LNCaP clone FGC (cell line): ENCODE measurements at regions not wholly inside any gene's neighbourhood (a gene's known extent, or its start where the extent isn't known, plus 50 kb on each side); places are given as distances from the start of the nearest gene placed in this dataset.

ENCODE experiments used
- DNase-seq: peaks from one replicate; pipeline ENCODE4 v3.0.0-alpha.2; 2011; ENCODE audit warnings: low read depth
- H3K4me3 ChIP-seq: 2 replicates; pipeline ENCODE4 v1.5.1; 2011; ENCODE audit warnings: mild to moderate bottlenecking, low read depth, low read length, control low read depth
- TF ChIP-seq, protein P1 (sequence below): IDR thresholded peaks from 2 replicates; pipeline ENCODE4 v1.5.1; 2012; ENCODE audit warnings: mild to moderate bottlenecking; ENCODE audit not compliant: control insufficient read depth, insufficient read depth; ENCODE audit errors: extremely low read depth

DNA sequence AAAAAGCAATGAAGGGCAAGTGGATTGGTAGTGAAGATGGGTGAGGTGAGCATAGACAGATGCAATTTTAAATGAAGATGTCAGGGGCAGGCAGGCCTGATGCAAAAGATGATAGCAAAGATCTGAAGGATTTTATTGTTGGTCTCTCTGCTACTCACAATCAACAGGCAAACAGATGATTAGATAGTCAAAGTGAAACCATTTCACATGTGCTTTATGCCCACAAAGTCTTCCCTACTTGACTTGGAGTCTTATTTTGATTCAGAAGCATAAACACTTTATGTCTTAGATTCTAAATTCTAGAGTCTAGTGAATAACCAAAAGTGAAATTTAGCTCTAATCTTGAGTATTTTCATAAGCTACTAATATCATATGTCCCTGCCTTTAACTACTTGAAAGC is 153.8 kb upstream of the HNRNPA3 start:
- no peak overlapping the region for H3K4me3 ChIP-seq
- no peak for DNase-seq
- TF ChIP-seq, protein P1, sequence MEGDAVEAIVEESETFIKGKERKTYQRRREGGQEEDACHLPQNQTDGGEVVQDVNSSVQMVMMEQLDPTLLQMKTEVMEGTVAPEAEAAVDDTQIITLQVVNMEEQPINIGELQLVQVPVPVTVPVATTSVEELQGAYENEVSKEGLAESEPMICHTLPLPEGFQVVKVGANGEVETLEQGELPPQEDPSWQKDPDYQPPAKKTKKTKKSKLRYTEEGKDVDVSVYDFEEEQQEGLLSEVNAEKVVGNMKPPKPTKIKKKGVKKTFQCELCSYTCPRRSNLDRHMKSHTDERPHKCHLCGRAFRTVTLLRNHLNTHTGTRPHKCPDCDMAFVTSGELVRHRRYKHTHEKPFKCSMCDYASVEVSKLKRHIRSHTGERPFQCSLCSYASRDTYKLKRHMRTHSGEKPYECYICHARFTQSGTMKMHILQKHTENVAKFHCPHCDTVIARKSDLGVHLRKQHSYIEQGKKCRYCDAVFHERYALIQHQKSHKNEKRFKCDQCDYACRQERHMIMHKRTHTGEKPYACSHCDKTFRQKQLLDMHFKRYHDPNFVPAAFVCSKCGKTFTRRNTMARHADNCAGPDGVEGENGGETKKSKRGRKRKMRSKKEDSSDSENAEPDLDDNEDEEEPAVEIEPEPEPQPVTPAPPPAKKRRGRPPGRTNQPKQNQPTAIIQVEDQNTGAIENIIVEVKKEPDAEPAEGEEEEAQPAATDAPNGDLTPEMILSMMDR, result no peak

DNA sequence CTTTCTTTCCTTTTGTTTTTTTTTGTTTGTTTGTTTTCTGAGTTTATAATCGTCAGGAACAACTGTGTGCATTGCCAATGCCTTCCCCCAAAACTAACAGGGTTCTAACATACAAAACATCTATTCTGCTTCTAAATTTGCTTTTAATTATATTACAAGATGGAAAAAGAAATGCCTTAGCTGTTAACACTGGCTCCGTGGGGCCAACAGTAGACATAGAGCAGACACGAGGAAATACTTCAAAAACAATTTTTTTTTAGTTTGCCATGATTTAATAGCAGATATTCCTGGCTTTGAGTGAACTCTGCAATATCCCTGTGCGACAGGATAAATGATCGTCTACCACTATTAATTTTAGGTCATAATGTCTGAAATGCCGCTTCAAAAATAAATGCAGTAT is 153.3 kb upstream of the HNRNPA3 start:
- DNase-seq, result no peak
- TF ChIP-seq, protein P1, result no peak
- no peak overlapping the region for H3K4me3 ChIP-seq

DNA sequence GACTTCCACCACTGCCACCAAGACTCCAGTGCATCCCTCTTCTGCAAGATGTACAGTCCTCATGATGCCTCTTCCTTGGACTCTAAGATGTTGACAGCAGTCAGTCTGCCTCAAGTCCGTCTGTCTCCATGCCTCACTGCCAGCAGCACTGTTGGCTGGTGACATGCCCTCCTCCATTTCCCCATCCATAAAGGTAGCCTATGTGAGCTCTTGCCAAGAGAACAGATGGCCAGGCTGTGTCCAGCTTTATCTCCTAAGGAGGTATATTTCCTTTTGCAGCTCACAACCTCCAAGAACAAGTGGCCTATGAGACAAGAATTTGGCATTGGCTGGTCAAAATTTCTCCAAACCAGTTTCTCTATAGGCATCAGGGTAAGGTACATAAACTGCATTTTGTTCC is 149.3 kb upstream of the HNRNPA3 start:
- TF ChIP-seq, protein P1, result no peak
- no peak for DNase-seq
- H3K4me3 ChIP-seq, result no peak overlapping the region

DNA sequence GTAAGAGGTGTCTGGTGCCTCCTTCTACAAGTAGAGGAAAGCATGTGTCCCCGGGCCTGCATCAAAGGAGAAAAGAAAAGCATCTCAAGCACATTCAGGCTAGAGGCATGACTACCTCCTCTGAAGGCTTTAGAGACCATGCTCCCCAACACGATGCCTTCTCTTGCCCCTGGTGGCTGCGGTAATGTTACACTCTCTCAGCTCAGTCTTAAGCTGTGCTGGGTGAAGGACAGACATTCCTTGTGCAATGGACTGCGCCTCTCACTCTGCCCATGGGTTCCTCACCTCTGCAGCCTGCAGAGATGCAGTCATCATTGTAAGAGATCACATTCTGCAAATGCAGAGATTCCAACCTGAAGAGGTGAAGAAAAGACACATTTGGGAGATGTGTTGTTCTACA is 148.2 kb upstream of the HNRNPA3 start:
- TF ChIP-seq, protein P1, result no peak
- no peak overlapping the region for H3K4me3 ChIP-seq
- no peak for DNase-seq

DNA sequence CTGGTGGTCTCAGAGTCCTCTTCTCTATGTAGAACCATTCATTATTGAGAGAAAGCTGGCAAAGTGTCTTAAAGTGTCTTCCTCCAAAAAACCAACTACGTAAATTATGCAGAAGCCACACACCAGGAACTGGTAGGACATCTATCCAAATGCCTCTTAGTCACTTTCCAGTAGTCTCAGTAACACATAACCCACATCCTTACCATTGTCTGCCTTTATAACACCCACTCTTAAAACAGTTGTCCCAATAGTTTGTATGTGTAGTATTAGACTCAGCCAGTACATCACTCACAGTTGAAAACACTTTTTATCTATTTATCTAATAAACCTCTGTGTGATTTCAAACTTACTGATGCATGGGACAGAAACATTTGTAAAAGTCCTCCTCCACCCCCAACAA is 143.6 kb upstream of the HNRNPA3 start:
- DNase-seq, result no peak
- TF ChIP-seq, protein P1, result no peak
- H3K4me3 ChIP-seq, result no peak overlapping the region

DNA sequence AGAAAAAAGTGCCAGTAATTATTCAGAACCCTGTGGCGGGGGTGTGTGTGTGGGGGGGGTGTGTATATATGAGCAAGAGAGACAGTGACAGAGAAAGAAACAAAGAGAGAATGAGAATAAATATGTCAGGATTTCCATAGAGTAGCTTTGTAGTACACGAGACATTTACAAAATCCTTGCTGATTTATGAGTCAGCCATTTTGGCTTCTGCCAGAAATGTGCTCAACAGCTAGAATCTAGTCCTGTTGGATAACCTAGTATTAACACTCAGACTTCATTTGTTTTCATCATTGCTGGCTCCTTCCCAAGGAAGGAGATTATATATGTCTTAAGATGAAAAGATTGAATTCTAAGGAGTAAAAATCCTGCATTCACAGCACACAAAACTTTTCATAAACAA is 140.5 kb upstream of the HNRNPA3 start:
- TF ChIP-seq, protein P1, result no peak
- H3K4me3 ChIP-seq, result no peak overlapping the region
- DNase-seq, result no peak

DNA sequence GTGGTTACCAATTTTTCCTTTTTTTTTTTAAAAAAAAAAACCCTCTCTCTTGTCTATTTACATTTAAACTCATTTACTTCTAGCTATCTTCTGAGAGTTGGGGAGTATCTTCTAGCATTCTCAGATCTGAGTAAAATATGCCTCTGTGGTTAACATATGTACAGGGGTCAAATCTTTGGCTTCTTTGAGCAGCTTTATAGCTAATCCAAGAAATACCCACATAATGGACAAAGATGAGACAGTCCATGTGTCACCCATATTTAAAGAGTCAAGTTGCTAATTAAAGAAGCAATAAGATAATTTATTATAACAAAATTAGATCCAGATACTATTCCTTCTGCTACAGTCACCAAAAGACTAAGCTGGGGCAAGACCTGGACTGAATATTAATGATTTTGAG is 139.0 kb upstream of the HNRNPA3 start:
- no peak for DNase-seq
- TF ChIP-seq, protein P1, result no peak
- no peak overlapping the region for H3K4me3 ChIP-seq
